Astrocyte of the spinal cord (primary cell): ENCODE measurements at regions not wholly inside any gene's neighbourhood (a gene's known extent, or its start where the extent isn't known, plus 50 kb on each side); places are given as distances from the start of the nearest gene placed in this dataset.
A peak's percentile ranks its signal among the peaks of the same experiment; 100 is the strongest.

ENCODE experiments used
- DNase-seq: peaks from one replicate; pipeline ENCODE4 v3.0.0; 2011; ENCODE audit warnings: low read depth, low spot score
- H3K4me3 ChIP-seq: 2 replicates; pipeline ENCODE4 v1.5.1; 2011; ENCODE audit warnings: low read depth, mild to moderate bottlenecking, low read length, moderate library complexity
- in situ Hi-C: cut with HindIII; loops from 2 replicates; pipeline ENCODE4 v1.10.0; 2017; ENCODE audit warnings: low sequenced_read_pairs
- TF ChIP-seq, protein P1 (sequence below): IDR thresholded peaks from 2 replicates; pipeline ENCODE4 v1.5.1; 2012; ENCODE audit warnings: low read depth, mild to moderate bottlenecking, low read length, inconsistent platforms

DNA sequence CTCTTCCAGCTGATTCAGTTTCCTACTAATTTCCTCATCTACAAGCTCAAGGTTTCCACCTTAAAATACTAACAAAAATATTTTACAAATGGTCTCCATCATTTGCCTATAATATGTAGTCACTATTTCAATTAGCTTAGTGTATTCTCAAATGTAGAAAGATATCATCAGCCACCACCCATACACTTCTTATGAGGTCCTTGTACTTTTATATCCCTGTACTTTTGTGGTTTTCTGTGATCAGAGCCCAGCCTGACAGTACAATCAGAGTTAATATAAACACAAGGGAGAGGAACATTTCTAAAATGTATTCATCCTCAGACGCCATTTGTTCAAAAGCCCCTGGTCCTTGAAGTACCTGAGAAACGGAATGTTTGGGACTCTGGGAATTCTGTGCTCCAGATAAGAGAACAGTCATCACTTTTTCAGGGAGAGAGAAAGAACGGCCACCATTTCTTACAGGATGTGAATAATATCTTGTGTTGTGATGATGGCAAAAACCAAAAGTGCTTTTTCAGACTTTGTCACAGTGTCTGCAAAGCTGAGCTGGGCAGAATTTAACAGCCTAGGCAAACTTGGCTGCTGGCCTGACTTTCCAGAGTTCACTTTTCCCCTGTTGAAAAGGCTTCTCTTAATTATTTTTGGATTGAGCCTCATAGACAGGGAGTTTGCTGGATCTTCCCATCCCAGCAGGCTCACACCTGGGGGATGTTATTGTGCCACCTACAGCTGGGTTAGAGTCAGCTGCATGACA lies 361.7 kb upstream of the ACVR2A start:
- DNase-seq = no peak
- H3K4me3 ChIP-seq = no peak overlapping the region
- TF ChIP-seq, protein P1, sequence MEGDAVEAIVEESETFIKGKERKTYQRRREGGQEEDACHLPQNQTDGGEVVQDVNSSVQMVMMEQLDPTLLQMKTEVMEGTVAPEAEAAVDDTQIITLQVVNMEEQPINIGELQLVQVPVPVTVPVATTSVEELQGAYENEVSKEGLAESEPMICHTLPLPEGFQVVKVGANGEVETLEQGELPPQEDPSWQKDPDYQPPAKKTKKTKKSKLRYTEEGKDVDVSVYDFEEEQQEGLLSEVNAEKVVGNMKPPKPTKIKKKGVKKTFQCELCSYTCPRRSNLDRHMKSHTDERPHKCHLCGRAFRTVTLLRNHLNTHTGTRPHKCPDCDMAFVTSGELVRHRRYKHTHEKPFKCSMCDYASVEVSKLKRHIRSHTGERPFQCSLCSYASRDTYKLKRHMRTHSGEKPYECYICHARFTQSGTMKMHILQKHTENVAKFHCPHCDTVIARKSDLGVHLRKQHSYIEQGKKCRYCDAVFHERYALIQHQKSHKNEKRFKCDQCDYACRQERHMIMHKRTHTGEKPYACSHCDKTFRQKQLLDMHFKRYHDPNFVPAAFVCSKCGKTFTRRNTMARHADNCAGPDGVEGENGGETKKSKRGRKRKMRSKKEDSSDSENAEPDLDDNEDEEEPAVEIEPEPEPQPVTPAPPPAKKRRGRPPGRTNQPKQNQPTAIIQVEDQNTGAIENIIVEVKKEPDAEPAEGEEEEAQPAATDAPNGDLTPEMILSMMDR = no peak
- in situ Hi-C loops = no loop called here

DNA sequence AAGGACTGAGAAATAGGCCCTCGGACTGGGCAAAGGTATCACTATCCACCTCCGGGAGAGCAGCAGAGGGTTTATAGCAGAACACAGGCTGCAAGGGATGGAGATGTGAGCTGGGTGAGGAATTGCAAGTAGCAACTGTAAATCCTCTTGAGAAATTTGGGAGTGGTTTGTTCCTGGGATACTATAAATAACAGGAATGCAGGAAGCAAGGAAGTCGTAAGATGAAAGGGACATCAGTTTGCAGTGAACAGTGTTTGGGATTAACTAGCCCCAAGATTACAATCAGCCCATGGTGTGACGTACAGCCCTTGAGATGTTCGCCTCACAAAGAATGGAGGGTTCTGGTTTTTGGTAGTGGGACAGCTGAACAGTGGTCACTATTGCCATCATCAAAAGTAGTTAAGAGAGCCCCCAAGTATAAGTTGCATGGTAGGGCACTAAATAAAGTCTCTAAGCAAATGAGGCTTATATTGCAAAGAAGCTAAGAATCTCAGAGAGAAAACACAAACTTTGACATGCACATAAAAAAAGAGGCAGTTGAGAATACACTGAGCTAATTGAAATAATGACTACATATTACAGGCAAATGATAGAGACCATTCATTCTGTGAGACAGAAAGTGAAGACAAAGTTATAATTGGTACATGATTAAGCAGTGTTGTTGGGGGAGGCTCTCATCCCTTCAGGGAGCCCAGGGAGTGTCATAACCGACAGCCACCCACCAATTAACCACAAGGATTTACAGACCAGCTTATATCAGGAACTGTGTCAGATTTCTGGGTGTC lies 362.5 kb upstream of the ACVR2A start:
- H3K4me3 ChIP-seq = no peak overlapping the region
- TF ChIP-seq, protein P1 = no peak
- in situ Hi-C loops = no loop called here
- no peak for DNase-seq

DNA sequence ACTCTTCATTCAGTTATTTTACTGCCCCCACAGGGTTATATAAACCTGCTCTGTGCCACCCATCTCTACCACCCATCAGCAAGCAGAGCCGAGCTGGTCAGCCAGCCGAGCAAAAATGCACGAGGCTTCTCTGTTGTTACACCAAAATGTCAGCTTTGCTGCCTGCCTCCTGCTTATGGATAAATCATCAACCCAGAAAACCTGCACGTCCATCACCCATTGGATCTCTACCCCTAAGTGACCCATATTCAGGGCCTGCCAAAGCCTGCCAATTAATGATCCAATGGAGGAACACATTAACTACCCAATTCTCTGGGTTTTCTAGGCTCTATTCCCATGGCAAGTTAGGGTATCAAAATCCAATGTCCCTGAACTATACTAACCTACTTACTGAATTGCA lies 365.5 kb upstream of the ACVR2A start:
- in situ Hi-C loops = no loop called here
- H3K4me3 ChIP-seq = no peak overlapping the region
- TF ChIP-seq, protein P1 = no peak
- no peak for DNase-seq

DNA sequence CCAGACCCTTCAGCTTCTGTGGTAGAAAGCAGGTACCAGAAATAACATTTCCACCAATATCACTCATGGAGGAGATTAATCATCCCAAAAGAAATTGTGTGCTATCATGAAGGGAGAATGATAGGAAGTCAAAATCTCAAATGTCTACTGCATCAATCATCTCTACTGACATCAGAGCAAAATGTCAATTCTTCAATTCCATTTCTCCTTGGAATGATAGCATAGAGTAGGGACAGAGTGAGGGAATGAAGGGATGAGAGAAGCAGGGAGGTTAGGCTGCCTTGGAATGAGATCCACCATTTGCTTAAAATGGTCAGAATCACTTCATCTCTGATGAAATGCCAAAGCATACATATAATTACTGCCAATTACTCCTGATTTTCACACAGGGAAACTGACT lies 371.8 kb upstream of the ACVR2A start:
- in situ Hi-C loops = no loop called here
- DNase-seq = no peak
- no peak overlapping the region for H3K4me3 ChIP-seq
- TF ChIP-seq, protein P1 = no peak

DNA sequence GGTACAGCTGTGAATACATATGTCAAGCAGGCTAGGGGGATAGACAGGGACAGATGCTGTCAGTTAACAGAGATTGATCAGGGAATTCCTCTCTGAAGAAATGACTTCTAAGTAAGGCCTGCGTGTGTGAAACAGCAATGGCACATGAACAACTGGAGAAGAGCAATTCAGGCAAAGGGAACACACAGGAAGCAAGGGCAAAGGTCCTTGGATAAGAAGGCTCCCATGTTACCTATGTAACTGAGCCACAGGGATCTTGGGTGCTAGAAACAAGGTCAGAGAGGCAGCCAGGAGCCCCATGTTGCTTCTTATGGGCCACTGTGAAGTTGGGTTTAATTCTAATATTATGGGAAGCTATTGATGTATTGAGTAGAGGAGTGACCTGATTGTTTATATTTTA lies 373.7 kb upstream of the ACVR2A start:
- no peak for DNase-seq
- TF ChIP-seq, protein P1 = no peak
- in situ Hi-C loops = no loop called here
- no peak overlapping the region for H3K4me3 ChIP-seq

DNA sequence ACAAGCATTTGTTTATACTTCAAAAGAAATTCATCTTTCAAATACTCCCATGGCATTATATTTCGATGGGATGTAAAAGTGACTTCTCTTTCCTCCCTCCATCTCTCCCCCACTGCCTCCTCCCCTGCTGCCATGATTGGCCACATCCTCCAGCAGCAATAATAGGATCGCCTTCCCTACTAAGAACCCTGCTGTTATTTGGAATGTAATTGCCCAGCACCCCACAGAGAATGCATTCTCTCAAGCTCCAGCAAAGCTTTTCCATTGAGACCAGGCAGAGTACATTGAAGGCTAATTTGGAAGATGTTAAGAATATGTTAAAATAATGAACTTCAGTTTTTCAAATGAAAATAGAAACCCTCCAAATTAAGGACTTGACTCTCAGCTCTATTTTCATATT lies 375.4 kb upstream of the ACVR2A start:
- in situ Hi-C loops = no loop called here

More for the DNA sequence above, 375.4 kb upstream of the ACVR2A start:
- peak; percentile 38 for DNase-seq
- no peak overlapping the region for H3K4me3 ChIP-seq
- TF ChIP-seq, protein P1 = no peak
